GM21381 (cell line): ENCODE measurements at regions not wholly inside any gene's neighbourhood (a gene's known extent, or its start where the extent isn't known, plus 50 kb on each side); places are given as distances from the start of the nearest gene placed in this dataset.
"Not testable (repeated sequence)": the region's sequence is repeated elsewhere in the genome, so short reads cannot be mapped to it uniquely, and the experiment has no call there.

Experiments
- ATAC-seq: cut with Tn5 transposase; IDR thresholded peaks from one replicate; pipeline ENCODE4 v1.9.1; 2021; ENCODE audit warnings: mild to moderate bottlenecking, moderate library complexity; ENCODE audit not compliant: unreplicated experiment

GRCh38 chr13:54383604-54384003 lies 1355.0 kb downstream of the OLFM4 start:
- no peak for ATAC-seq

- ATAC-seq = no peak
Measured at GRCh38 chr13:54387625-54388024, 1359.0 kb downstream of the OLFM4 start.

- no peak for ATAC-seq
Measured at GRCh38 chr13:54390841-54391240, 1362.2 kb downstream of the OLFM4 start.

GRCh38 chr13:54394085-54394700 lies 1365.6 kb downstream of the OLFM4 start:
- ATAC-seq = no peak

- no peak for ATAC-seq
Measured at GRCh38 chr13:54394908-54395307, 1366.3 kb downstream of the OLFM4 start.

DNA sequence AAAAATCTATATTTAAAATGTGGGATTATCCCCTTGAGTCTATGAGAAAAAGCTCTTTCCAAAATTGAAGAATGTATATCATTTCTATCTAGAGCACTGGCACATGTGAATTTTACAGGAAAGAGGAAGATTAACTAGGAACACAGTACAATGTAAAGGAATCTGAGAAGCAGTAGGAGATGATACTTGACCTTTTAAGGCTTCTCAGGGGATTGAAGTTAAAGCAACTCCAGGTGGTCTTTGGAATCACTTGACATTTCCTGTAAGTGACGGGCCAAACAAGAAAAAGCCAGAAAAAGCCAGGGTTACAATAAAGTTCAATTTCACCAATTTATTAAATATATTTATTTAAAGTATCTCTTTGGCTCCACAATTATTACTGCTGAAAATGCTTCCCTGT lies 1373.9 kb downstream of the OLFM4 start:
- no peak for ATAC-seq

DNA sequence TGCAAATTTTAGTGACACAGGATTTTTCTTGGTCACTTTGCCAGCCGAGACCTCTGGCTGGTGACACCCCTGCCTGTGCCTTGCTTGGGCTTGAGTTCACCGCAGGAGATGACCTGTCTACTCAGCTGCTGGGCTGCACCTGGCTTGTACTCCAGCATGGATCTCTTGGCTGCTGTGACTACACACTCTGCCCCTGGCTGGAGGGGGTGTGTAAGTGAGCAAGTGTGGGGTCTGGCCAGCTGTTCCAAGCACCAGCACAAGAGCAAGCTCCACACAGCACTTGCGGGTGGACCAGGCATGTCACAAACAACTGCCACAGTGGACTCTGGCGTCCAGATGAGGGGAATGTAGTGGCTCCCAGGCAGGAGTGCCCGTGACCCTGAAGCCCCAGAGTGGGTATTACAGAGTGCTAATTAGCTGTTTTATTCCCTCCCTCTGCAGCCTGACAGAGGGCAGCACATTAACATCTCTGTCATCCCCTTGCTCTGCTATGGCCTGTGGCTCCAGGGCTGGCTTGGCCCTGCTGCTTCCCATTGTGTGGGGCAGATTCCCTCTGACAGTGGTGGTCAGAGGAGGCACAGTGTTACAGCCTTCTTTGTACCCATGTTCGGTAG lies 1387.2 kb downstream of the OLFM4 start:
- no peak for ATAC-seq

GRCh38 chr13:54422946-54423345 lies 1394.3 kb downstream of the OLFM4 start:
- ATAC-seq = not testable (repeated sequence)

DNA sequence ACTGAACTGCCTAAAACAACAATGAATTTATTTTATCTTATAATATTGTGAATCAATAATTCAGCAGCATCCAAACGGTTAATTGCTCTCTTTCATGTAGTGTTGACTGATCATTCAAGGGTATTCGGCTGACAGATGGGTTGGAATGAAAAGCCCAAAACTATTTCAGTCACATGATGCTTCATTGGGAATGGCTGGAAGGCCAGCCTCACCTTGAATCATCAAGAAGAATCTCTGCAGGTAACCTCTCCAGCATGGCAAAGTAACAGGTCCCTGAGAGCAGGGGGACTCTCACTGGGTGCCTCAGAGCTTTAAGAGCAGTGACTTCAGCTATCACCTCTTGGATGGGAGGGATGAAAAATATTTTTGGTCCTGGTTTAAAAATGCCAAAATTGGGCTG lies 1395.7 kb downstream of the OLFM4 start:
- no peak for ATAC-seq

DNA sequence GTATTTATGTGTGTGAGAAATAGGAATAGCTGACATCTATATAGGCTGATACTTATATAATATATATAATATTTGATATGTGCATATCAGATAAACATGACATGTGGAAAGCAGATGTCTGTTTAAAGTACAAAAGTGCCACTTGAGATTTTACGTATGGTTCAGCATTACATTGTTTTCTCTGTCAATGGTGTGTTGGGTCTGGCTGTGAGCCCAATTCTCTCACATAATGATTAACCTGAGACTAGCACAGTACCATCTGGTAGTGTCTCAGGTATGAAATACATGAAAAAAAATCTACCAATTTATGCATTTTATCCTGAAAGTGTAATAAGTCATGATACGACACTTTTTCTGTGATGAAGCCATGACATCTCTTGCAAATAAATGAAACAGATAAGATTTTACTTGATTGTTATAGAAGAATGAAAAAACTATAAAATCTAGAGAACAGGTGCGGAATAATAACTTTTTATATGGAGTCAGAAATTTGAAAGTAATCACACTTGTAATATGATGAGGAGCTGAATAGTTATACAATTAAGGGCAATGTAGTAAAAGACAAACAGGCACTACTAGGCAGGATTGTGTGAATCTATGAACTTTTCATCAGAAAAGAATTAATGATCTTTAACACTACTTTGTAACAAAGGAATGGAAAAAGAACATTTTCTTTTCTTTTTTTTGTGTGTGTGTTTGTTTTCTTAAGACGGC lies 1405.0 kb downstream of the OLFM4 start:
- ATAC-seq = no peak

DNA sequence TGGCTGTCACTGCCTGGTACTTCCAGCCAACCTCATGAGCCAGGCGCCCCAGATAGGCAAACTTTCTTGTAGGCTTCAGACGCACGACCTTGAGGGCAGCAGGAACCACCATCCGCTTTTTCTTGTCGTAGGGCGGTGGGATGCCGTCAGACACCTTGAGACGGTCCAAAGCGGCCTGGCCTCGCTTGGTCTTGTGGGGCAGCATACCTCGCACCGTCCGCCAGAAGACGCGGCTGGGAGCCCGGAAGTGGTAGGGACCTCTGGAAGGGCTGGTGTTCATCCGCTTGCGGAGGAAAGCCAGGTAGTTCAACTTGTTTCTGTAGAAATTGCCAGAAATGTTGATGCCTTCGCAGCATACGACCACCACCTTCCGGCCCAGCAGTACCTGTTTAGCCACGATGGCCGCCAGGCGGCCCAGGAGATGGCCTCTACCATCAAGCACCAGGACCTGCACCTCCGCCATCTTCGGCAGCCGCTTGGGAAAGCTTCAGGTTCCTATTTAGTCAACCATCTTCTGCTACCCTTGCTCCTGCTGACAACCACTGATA lies 1412.3 kb downstream of the OLFM4 start:
- ATAC-seq = not testable (repeated sequence)

DNA sequence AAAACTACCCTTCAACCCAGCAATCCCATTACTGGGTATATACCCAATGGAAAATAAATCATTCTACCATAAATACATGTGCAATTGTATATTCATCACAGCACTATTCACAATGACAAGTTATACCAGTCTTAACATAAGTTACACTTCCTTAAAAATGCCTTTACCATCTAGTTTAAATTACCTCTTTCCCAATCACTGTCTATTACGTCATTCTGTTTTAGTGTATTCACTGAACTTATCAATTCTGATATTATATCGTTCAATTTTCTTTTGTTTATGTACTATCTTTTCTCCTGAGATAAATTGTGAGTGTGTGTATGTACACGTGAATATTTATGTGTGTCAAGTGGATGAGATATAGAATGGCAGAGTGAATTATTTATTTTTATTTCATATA lies 1416.8 kb downstream of the OLFM4 start:
- no peak for ATAC-seq

DNA sequence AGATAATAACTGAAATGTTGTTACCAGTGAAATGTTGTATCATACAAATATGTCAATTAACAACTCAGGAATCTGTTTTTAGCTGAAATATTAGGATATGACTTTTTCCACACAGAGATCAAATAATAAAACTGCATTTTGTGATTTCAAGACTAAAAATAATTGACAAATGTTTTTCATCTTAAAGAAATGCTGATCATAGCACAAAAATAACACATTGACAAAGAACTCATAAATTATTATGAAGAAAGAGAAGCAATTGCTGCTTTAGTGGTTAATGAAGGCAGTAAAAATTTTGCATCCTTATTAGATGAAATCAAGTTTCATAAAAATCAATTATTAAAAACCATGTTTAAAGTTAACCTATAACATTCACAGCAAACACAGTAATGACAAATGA lies 1417.3 kb downstream of the OLFM4 start:
- ATAC-seq = no peak

GRCh38 chr13:54449922-54450321 lies 1421.3 kb downstream of the OLFM4 start:
- no peak for ATAC-seq

DNA sequence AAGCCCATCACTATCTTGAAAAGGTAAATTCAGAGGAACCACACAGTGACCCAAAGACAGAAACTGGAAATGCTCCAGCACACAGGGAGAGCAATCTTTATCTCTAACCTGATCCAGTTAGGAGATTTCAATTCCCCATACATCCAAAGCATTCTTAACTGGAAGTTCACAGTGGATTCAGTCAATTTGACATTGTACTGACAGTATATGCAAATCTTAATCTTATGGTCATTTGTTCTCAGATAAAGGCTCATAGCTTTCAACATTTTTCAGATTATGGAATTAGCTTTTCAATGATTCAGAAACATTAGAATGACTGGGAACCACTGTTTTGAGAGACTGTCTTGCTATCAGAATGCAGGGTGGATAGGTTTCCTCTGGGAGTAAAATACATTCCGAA lies 1455.6 kb downstream of the OLFM4 start:
- ATAC-seq = no peak

DNA sequence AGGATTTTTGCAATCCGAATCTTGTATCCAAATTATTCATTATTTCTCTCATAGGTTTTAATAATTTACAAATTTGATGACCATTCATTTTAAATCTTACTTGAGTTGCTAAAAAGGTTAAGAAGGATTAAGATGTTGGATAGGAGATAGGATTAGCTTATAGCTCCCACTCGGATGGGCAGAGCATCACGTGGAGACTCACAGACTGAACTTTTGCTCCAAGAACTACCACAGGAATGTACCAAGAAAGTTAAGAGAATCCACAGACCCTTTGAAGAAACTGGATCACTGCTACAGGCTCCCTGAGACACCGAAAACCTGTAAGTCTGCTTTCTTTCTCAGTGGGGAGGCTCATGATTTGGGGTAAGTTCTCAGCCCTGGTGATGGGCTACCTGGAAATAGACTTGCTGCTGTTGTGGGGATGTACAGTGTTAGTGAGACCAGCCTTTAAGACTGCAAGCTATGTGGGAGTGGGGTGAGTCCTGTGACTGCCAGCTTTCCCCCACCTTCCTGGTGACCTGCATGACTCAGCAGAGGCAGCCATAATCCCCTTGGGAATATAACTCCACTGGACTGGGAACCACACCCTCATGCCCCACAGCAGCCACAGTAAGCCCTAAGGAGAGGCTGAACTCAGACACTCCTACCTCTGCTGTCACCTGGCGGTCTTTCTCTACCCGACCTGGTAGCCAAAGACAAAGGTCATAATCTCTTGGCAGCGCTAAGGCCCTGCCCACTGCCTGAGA lies 1458.0 kb downstream of the OLFM4 start:
- no peak for ATAC-seq

GRCh38 chr13:54489359-54489758 lies 1460.7 kb downstream of the OLFM4 start:
- ATAC-seq = no peak

DNA sequence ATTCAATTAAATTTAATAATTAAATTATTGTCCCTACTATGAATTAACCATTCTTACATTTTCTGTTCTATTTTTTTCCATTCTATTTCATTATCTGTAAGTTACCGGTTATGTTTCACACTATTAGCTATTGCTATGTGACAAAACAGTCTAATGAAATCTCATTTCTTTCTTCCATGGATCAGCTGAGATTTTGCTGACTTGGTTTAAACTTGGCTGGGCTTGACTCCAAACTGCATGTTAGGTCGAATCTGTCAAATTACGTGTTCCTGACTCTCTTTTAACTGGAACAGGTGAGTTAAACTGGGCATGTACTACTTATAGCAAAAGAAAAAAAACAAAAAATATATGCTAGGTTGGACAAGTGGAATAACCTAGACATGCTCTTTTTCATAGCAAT lies 1464.4 kb downstream of the OLFM4 start:
- no peak for ATAC-seq

DNA sequence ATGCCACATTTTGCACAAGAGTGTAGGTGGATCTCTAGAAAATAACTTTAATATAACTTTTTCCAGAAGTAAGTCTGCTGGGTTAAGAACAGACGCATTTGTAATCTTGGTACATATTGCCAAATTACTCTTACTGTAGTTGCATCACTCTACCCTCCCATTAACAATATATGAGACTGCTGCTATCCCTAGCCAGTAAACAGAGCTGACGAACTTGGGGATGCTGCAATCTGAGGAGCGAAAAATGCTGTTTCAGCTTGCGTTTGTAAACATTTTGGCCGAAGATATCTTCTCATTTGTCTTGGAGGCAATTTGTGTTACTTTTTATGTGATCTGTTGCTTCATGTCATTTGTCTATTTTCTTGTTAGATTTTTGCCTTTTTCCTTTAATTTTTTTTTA lies 1482.8 kb downstream of the OLFM4 start:
- no peak for ATAC-seq

DNA sequence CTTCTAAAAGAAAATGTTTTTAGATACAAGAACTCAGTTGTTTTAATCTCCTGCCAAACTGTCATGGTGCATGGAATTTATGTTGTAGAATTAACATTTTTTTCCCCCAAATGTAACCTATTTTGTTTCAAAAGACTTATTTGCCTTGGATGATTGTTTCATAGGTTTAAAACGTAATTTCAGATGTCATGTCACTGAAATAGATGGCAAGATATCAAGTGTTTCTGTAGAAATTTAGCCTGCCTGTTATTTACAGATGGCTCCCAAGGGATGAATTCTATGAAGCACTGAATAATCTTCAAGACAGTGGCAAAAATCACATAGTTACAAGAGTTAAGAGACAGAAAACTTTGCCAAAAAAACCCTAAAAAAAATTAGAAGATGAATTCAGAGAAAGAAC lies 1484.6 kb downstream of the OLFM4 start:
- no peak for ATAC-seq

GRCh38 chr13:54536112-54536511 lies 1507.5 kb downstream of the OLFM4 start:
- ATAC-seq = no peak
